Nephron progenitor cell (in vitro differentiated cells): ENCODE measurements at regions not wholly inside any gene's neighbourhood (a gene's known extent, or its start where the extent isn't known, plus 50 kb on each side); places are given as distances from the start of the nearest gene placed in this dataset.
"Not testable (repeated sequence)": the region's sequence is repeated elsewhere in the genome, so short reads cannot be mapped to it uniquely, and the experiment has no call there.

Experiments
- DNase-seq: peaks from one replicate; pipeline ENCODE4 v3.0.0; 2021
- H3K27ac Mint-ChIP-seq: 2 replicates; pipeline ENCODE4 v1.8.0; 2021; ENCODE audit warnings: mild to moderate bottlenecking, moderate library complexity, mixed read lengths
- H3K27me3 Mint-ChIP-seq: 2 replicates; pipeline ENCODE4 v1.8.0; 2021; ENCODE audit warnings: mild to moderate bottlenecking, low read depth, mixed read lengths; ENCODE audit not compliant: poor library complexity
- H3K36me3 Mint-ChIP-seq: 2 replicates; pipeline ENCODE4 v1.8.0; 2021; ENCODE audit warnings: low read depth, mixed read lengths
- H3K4me1 Mint-ChIP-seq: 2 replicates; pipeline ENCODE4 v1.8.0; 2021; ENCODE audit warnings: mixed read lengths
- H3K4me3 Mint-ChIP-seq: 2 replicates; pipeline ENCODE4 v1.8.0; 2021; ENCODE audit warnings: mild to moderate bottlenecking, moderate library complexity, mixed read lengths
- H3K9me3 Mint-ChIP-seq: 2 replicates; pipeline ENCODE4 v1.8.0; 2021; ENCODE audit warnings: mild to moderate bottlenecking, moderate library complexity, mixed read lengths
- CTCF ChIP-seq: fragments of 200-600 bp; sonication (generic); IDR thresholded peaks from 2 replicates; pipeline ENCODE4 v1.5.0; 2021; ENCODE audit warnings: antibody characterized with exemption

GRCh38 chr11:96567176-96567575 lies 177.4 kb downstream of the JRKL start:
- Mint-ChIP-seq H3K4me3 (no peak overlapping the region), H3K4me1 (peaks cover 8% of the 10 kb centered on the region), H3K36me3 (no peaks in the 10 kb centered on the region), H3K27ac (no peak overlapping the region), H3K27me3 (no peaks in the 10 kb centered on the region), H3K9me3 (no peaks in the 10 kb centered on the region)
- no peak for DNase-seq
- TF ChIP-seq CTCF, result no peak

- Mint-ChIP-seq H3K27me3 (no peaks in the 10 kb centered on the region), H3K4me1 (peaks cover 8% of the 10 kb centered on the region), H3K9me3 (no peaks in the 10 kb centered on the region), H3K4me3 (no peak overlapping the region), H3K27ac (no peak overlapping the region), H3K36me3 (no peaks in the 10 kb centered on the region)
- no peak for TF ChIP-seq CTCF
- no peak for DNase-seq
These were observed 177.9 kb downstream of the JRKL start for GRCh38 chr11:96567667-96568066.

GRCh38 chr11:96576383-96576782 lies 186.6 kb downstream of the JRKL start:
- Mint-ChIP-seq H3K4me3 (no peak overlapping the region), H3K27ac (no peak overlapping the region), H3K27me3 (no peaks in the 10 kb centered on the region), H3K9me3 (peaks cover 5% of the 10 kb centered on the region), H3K36me3 (no peaks in the 10 kb centered on the region), H3K4me1 (peaks cover 41% of the 10 kb centered on the region)
- DNase-seq, result no peak
- TF ChIP-seq CTCF, result no peak

- H3K4me3 Mint-ChIP-seq, result no peak overlapping the region
- no peaks in the 10 kb centered on the region for H3K27me3 Mint-ChIP-seq
- H3K27ac Mint-ChIP-seq, result peak overlapping the region; percentile 97
- no peak for DNase-seq
- peaks cover 12% of the 10 kb centered on the region for H3K36me3 Mint-ChIP-seq
- no peak for TF ChIP-seq CTCF
- H3K4me1 Mint-ChIP-seq, result peaks cover 44% of the 10 kb centered on the region
- H3K9me3 Mint-ChIP-seq, result peaks cover 16% of the 10 kb centered on the region
These were observed 188.6 kb downstream of the JRKL start for GRCh38 chr11:96578379-96578778.

GRCh38 chr11:96579656-96580055 lies 189.8 kb downstream of the JRKL start:
- Mint-ChIP-seq H3K9me3 (peaks cover 27% of the 10 kb centered on the region), H3K4me1 (peaks cover 44% of the 10 kb centered on the region), H3K27me3 (peaks cover 6% of the 10 kb centered on the region), H3K36me3 (peaks cover 24% of the 10 kb centered on the region), H3K4me3 (peak overlapping the region; percentile 77), H3K27ac (peak overlapping the region; percentile 97)
- TF ChIP-seq CTCF, result no peak
- peak; percentile 7 for DNase-seq

- Mint-ChIP-seq H3K27ac (peak overlapping the region; percentile 15), H3K36me3 (peaks cover 24% of the 10 kb centered on the region), H3K27me3 (peaks cover 6% of the 10 kb centered on the region), H3K4me3 (no peak overlapping the region), H3K9me3 (peaks cover 29% of the 10 kb centered on the region), H3K4me1 (peaks cover 45% of the 10 kb centered on the region)
- DNase-seq, result no peak
- no peak for TF ChIP-seq CTCF
These were observed 190.7 kb downstream of the JRKL start for GRCh38 chr11:96580476-96581040.

- Mint-ChIP-seq H3K36me3 (peaks cover 35% of the 10 kb centered on the region), H3K9me3 (peaks cover 46% of the 10 kb centered on the region), H3K27ac (peak overlapping the region; percentile 87), H3K4me1 (peaks cover 37% of the 10 kb centered on the region)
- H3K27me3 Mint-ChIP-seq, H3K4me3 Mint-ChIP-seq, DNase-seq: not testable (repeated sequence)
These were observed 196.4 kb downstream of the JRKL start for GRCh38 chr11:96585944-96586880.

- H3K4me3 Mint-ChIP-seq, DNase-seq, H3K27ac Mint-ChIP-seq, H3K27me3 Mint-ChIP-seq: not testable (repeated sequence)
- peaks cover 19% of the 10 kb centered on the region for H3K36me3 Mint-ChIP-seq
- peaks cover 27% of the 10 kb centered on the region for H3K9me3 Mint-ChIP-seq
- H3K4me1 Mint-ChIP-seq, result peaks cover 37% of the 10 kb centered on the region
These were observed 199.0 kb downstream of the JRKL start for GRCh38 chr11:96588793-96589192.
